WERI-Rb-1 (cell line): ENCODE measurements at regions not wholly inside any gene's neighbourhood (a gene's known extent, or its start where the extent isn't known, plus 50 kb on each side); places are given as distances from the start of the nearest gene placed in this dataset.
"Not testable (repeated sequence)": the region's sequence is repeated elsewhere in the genome, so short reads cannot be mapped to it uniquely, and the experiment has no call there.

ENCODE experiments used
- DNase-seq: peaks from one replicate; pipeline ENCODE4 v3.0.0-alpha.2; 2020
- H3K27ac ChIP-seq: fragments of 250-450 bp; sonication (Bioruptor Pico); 2 replicates; pipeline ENCODE4 v1.5.1; 2020; ENCODE audit warnings: mild to moderate bottlenecking, moderate library complexity
- H3K27me3 ChIP-seq: fragments of 250-450 bp; sonication (Bioruptor Pico); 2 replicates; pipeline ENCODE4 v1.5.1; 2021; ENCODE audit warnings: mild to moderate bottlenecking, low read depth, moderate library complexity; ENCODE audit not compliant: insufficient read depth, severe bottlenecking
- H3K36me3 ChIP-seq: fragments of 250-450 bp; sonication (Bioruptor Pico); 2 replicates; pipeline ENCODE4 v1.5.1; 2020; ENCODE audit warnings: mild to moderate bottlenecking, moderate library complexity
- H3K4me3 ChIP-seq: 2 replicates; pipeline ENCODE4 v1.5.1; 2011; ENCODE audit warnings: low read depth, mild to moderate bottlenecking, control low read depth, low read length
- H3K9me3 ChIP-seq: fragments of 250-450 bp; sonication (Bioruptor Pico); 2 replicates; pipeline ENCODE4 v1.5.1; 2021; ENCODE audit warnings: mild to moderate bottlenecking, moderate library complexity; ENCODE audit not compliant: severe bottlenecking
- CTCF ChIP-seq: IDR thresholded peaks from 2 replicates; pipeline ENCODE4 v1.5.1; 2011; ENCODE audit warnings: low read depth, mild to moderate bottlenecking, control low read depth, inconsistent platforms, low read length

- no peaks in the 10 kb centered on the region for H3K36me3 ChIP-seq
- no peak for TF ChIP-seq CTCF
- no peak for DNase-seq
- no peak overlapping the region for H3K27ac ChIP-seq
- no peak overlapping the region for H3K4me3 ChIP-seq
- H3K9me3 ChIP-seq, result peaks cover 17% of the 10 kb centered on the region
- peaks cover 19% of the 10 kb centered on the region for H3K27me3 ChIP-seq
Measured at GRCh38 chr17:65301184-65301583, 164.0 kb downstream of the RGS9 start.

- no peak for TF ChIP-seq CTCF
- Histone ChIP-seq H3K27me3 (peaks cover 24% of the 10 kb centered on the region), H3K27ac (no peak overlapping the region), H3K4me3 (no peak overlapping the region), H3K36me3 (no peaks in the 10 kb centered on the region), H3K9me3 (peaks cover 8% of the 10 kb centered on the region)
- no peak for DNase-seq
Measured at GRCh38 chr17:65297916-65298315, 160.7 kb downstream of the RGS9 start.

GRCh38 chr17:65297384-65297783 lies 160.2 kb downstream of the RGS9 start:
- no peak for TF ChIP-seq CTCF
- Histone ChIP-seq H3K4me3 (no peak overlapping the region), H3K27ac (no peak overlapping the region), H3K27me3 (peaks cover 29% of the 10 kb centered on the region), H3K36me3 (no peaks in the 10 kb centered on the region), H3K9me3 (peaks cover 6% of the 10 kb centered on the region)
- DNase-seq, result no peak

GRCh38 chr17:65294181-65294719 lies 157.1 kb downstream of the RGS9 start:
- H3K4me3 ChIP-seq, result no peak overlapping the region
- peak; percentile 75 for DNase-seq
- H3K27me3 ChIP-seq, result peaks cover 34% of the 10 kb centered on the region
- H3K27ac ChIP-seq, result no peak overlapping the region
- H3K9me3 ChIP-seq, result peaks cover 2% of the 10 kb centered on the region
- peak; percentile 94 for TF ChIP-seq CTCF
- no peaks in the 10 kb centered on the region for H3K36me3 ChIP-seq

GRCh38 chr17:65293584-65294180 lies 156.5 kb downstream of the RGS9 start:
- TF ChIP-seq CTCF, result no peak
- DNase-seq, result no peak
- no peak overlapping the region for H3K4me3 ChIP-seq

GRCh38 chr17:65292430-65292829 lies 155.3 kb downstream of the RGS9 start:
- H3K9me3 ChIP-seq, result peaks cover 9% of the 10 kb centered on the region
- no peaks in the 10 kb centered on the region for H3K36me3 ChIP-seq
- no peak for TF ChIP-seq CTCF
- H3K27ac ChIP-seq, result no peak overlapping the region
- H3K4me3 ChIP-seq, result no peak overlapping the region
- DNase-seq, result no peak
- H3K27me3 ChIP-seq, result peaks cover 40% of the 10 kb centered on the region

More at GRCh38 chr17:65293584-65294180, 156.5 kb downstream of the RGS9 start:
- no peaks in the 10 kb centered on the region for H3K36me3 ChIP-seq
- no peaks in the 10 kb centered on the region for H3K9me3 ChIP-seq
- H3K27me3 ChIP-seq, result peaks cover 36% of the 10 kb centered on the region
- no peak overlapping the region for H3K27ac ChIP-seq

- not testable (repeated sequence) for H3K36me3 ChIP-seq, H3K4me3 ChIP-seq, DNase-seq, H3K27ac ChIP-seq
- H3K27me3 ChIP-seq, result peaks cover 50% of the 10 kb centered on the region
- peaks cover 10% of the 10 kb centered on the region for H3K9me3 ChIP-seq
Measured at GRCh38 chr17:65291301-65291700, 154.1 kb downstream of the RGS9 start.
